ENCODE measurements at regions not wholly inside any gene's neighbourhood (a gene's known extent, or its start where the extent isn't known, plus 50 kb on each side); places are given as distances from the start of the nearest gene placed in this dataset. TPM values are rescaled to one million over a fixed set of nuclear protein-coding genes. Genes with fewer than 3 reads are reported as not detected.
A peak's percentile ranks its signal among the peaks of the same experiment; 100 is the strongest.

GRCh38 chr20:52244702-52245101 lies 53.1 kb upstream of the ZFP64 start:
- Mint-ChIP-seq H3K27ac (no peak overlapping the region), H3K36me3 (no peaks in the 10 kb centered on the region), H3K4me1 (peaks cover 3% of the 10 kb centered on the region), H3K9me3 (peaks cover 0 to 5% (median 0%) of the 10 kb centered on the region in 7 donors), H3K4me3 (no peak overlapping the region), H3K27me3 (ENCODE audit: low read depth in 3 of 3) (peaks cover 2 to 6% (median 4%) of the 10 kb centered on the region in 3 donors)
- TF ChIP-seq CTCF (IDR thresholded peaks at IDR 0.05), result no peak
- Histone ChIP-seq H2AFZ (ENCODE audit: insufficient read depth, low read depth, low read length, poor library complexity, severe bottlenecking) (no peak overlapping the region), H3K27ac (ENCODE audit: low read depth in 1 of 2, low read length in 2 of 2) (no peak overlapping the region), H3K9me3 (replicated peaks in 1 of 2; ENCODE audit: control insufficient read depth in 1 of 2, insufficient read depth in 1 of 2, low read length in 2 of 2) (no peaks in the 10 kb centered on the region), H3K79me2 (ENCODE audit: insufficient read depth, low read length) (no peaks in the 10 kb centered on the region), H3K36me3 (replicated peaks in 1 of 2; ENCODE audit: control insufficient read depth in 1 of 2, insufficient read depth in 2 of 2, low read length in 2 of 2) (no peaks in the 10 kb centered on the region), H3K4me2 (replicated peaks; ENCODE audit: extremely low read depth, low read length, poor library complexity, severe bottlenecking) (no peak overlapping the region), H3K9ac (ENCODE audit: insufficient read depth, low read length, poor library complexity, severe bottlenecking) (no peak overlapping the region), H3K4me3 (replicated peaks in 1 of 3; ENCODE audit: low read depth in 2 of 3, low read length in 3 of 3) (no peak overlapping the region), H3K4me1 (ENCODE audit: control insufficient read depth in 1 of 2, insufficient read depth in 2 of 2, low read length in 2 of 2) (no peaks in the 10 kb centered on the region), H3K27me3 (ENCODE audit: control insufficient read depth in 2 of 2, insufficient read depth in 2 of 2, low read length in 2 of 2) (no peaks in the 10 kb centered on the region), H4K20me1 (ENCODE audit: insufficient read depth, low read length) (no peaks in the 10 kb centered on the region)
- no peak for DNase-seq
- intact Hi-C loops (cut with micrococcal nuclease), result loop anchor here (5.0 kb wide), 2 partner anchors 968 to 973 kb away; no protein-coding TSS in a partner anchor
- WGBS (ENCODE audit: insufficient coverage), result 100% methylated on average over 2 of the region's 4 CpGs

- 20% methylated on average over 1 of the region's 7 CpGs for WGBS (ENCODE audit: insufficient coverage)
Measured at GRCh38 chr20:52242237-52243230, 51.0 kb upstream of the ZFP64 start.

More at GRCh38 chr20:52242237-52243230, 51.0 kb upstream of the ZFP64 start:
- intact Hi-C loops (cut with micrococcal nuclease), result no loop called here
- H3K9me3 ChIP-seq (replicated peaks in 1 of 2; ENCODE audit: control insufficient read depth in 1 of 2, insufficient read depth in 1 of 2, low read length in 2 of 2), result no peaks in the 10 kb centered on the region
- no peak overlapping the region for H2AFZ ChIP-seq (ENCODE audit: insufficient read depth, low read depth, low read length, poor library complexity, severe bottlenecking)
- H3K4me3 Mint-ChIP-seq, result no peak overlapping the region
- H3K27ac Mint-ChIP-seq, result no peak overlapping the region
- H3K4me1 ChIP-seq (ENCODE audit: control insufficient read depth in 1 of 2, insufficient read depth in 2 of 2, low read length in 2 of 2), result no peaks in the 10 kb centered on the region
- no peaks in the 10 kb centered on the region for H3K36me3 ChIP-seq (replicated peaks in 1 of 2; ENCODE audit: control insufficient read depth in 1 of 2, insufficient read depth in 2 of 2, low read length in 2 of 2)
- H3K4me3 ChIP-seq (replicated peaks in 1 of 3; ENCODE audit: low read depth in 2 of 3, low read length in 3 of 3), result no peak overlapping the region
- no peak overlapping the region for H3K27ac ChIP-seq (ENCODE audit: low read depth in 1 of 2, low read length in 2 of 2)
- H3K9ac ChIP-seq (ENCODE audit: insufficient read depth, low read length, poor library complexity, severe bottlenecking), result no peak overlapping the region
- DNase-seq, result peak in 1 of 3 donors; percentile 40
- peaks cover 3% of the 10 kb centered on the region for H3K4me1 Mint-ChIP-seq
- no peaks in the 10 kb centered on the region for H3K27me3 ChIP-seq (ENCODE audit: control insufficient read depth in 2 of 2, insufficient read depth in 2 of 2, low read length in 2 of 2)
- TF ChIP-seq CTCF (IDR thresholded peaks at IDR 0.05), result peak; percentile 77
- H3K27me3 Mint-ChIP-seq (ENCODE audit: low read depth in 3 of 3), result peaks cover 2 to 8% (median 4%) of the 10 kb centered on the region in 3 donors
- H4K20me1 ChIP-seq (ENCODE audit: insufficient read depth, low read length), result no peaks in the 10 kb centered on the region
- H3K36me3 Mint-ChIP-seq, result no peaks in the 10 kb centered on the region
- peaks cover 0 to 3% (median 0%) of the 10 kb centered on the region in 7 donors for H3K9me3 Mint-ChIP-seq
- H3K79me2 ChIP-seq (ENCODE audit: insufficient read depth, low read length), result no peaks in the 10 kb centered on the region
- H3K4me2 ChIP-seq (replicated peaks; ENCODE audit: extremely low read depth, low read length, poor library complexity, severe bottlenecking), result no peak overlapping the region

Small RNA genes in the stretch of these regions (small RNA-seq; reads per million reads assigned to genes)
- gene RF02271 (ENCODE audit: insufficient read length, low read depth) (not detected), gene RPL36P1 (ENCODE audit: insufficient read length, low read depth) (not detected)

Measured in CD14-positive monocyte (primary cell).